ENCODE measurements at regions not wholly inside any gene's neighbourhood (a gene's known extent, or its start where the extent isn't known, plus 50 kb on each side); places are given as distances from the start of the nearest gene placed in this dataset.

DNA sequence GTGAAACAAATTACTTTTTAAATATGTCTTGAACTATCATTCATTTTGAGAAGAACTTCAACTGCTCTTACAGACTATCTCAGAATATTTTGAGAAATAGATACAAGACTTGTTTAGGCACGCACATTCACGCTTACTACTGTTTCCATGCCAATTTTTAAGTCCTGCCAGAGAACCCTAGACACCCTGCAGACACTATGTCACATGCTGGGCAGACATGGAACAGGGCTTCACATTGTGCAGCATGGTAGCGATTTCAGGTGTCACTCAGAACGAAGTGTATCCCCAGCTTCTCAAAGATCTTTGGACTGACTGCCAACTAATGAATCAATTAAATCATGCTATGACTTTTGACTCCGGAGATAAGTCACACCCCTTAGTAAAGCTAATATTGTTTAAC is 128.7 kb upstream of the SLC27A6 start:
- TF ChIP-seq, protein P1, sequence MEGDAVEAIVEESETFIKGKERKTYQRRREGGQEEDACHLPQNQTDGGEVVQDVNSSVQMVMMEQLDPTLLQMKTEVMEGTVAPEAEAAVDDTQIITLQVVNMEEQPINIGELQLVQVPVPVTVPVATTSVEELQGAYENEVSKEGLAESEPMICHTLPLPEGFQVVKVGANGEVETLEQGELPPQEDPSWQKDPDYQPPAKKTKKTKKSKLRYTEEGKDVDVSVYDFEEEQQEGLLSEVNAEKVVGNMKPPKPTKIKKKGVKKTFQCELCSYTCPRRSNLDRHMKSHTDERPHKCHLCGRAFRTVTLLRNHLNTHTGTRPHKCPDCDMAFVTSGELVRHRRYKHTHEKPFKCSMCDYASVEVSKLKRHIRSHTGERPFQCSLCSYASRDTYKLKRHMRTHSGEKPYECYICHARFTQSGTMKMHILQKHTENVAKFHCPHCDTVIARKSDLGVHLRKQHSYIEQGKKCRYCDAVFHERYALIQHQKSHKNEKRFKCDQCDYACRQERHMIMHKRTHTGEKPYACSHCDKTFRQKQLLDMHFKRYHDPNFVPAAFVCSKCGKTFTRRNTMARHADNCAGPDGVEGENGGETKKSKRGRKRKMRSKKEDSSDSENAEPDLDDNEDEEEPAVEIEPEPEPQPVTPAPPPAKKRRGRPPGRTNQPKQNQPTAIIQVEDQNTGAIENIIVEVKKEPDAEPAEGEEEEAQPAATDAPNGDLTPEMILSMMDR (IDR thresholded peaks at IDR 0.05), result no peak
- no peak for TF ChIP-seq POLR2A (IDR thresholded peaks at IDR 0.05)

Measured in testis (tissue), 2 donors.